Upper lobe of left lung (tissue), 4 donors: ENCODE measurements at regions not wholly inside any gene's neighbourhood (a gene's known extent, or its start where the extent isn't known, plus 50 kb on each side); places are given as distances from the start of the nearest gene placed in this dataset.

Source experiments
- CTCF ChIP-seq, 6 experiments: fragments of 450-650 bp in 4 of 6; fragments of 200-600 bp in 2 of 6; sonication (generic) in 2 of 6; IDR thresholded peaks; one replicate each; pipeline ENCODE4 v1.5.1; 2016 to 2019; ENCODE audit warnings: antibody characterized with exemption in 6 of 6
- EP300 ChIP-seq, 4 donors: sonication (generic); formaldehyde crosslinking; IDR thresholded peaks; one replicate each; pipeline ENCODE4 v1.5.1; 2017; ENCODE audit warnings: antibody characterized with exemption in 4 of 4, control low read depth in 2 of 4

- no peak for TF ChIP-seq CTCF (IDR thresholded peaks at IDR 0.05)
- TF ChIP-seq EP300 (IDR thresholded peaks at IDR 0.05), result no peak
These were observed 61.2 kb downstream of the MBD3L1 start for GRCh38 chr19:8893419-8893818.
